K562 (cell line): ENCODE measurements at regions not wholly inside any gene's neighbourhood (a gene's known extent, or its start where the extent isn't known, plus 50 kb on each side); places are given as distances from the start of the nearest gene placed in this dataset.

Experiments used
- CEBPZ ChIP-seq: fragments of 150-350 bp; IDR thresholded peaks from 2 replicates; pipeline ENCODE4 v1.6.1; 2014; ENCODE audit warnings: low read depth, mild to moderate bottlenecking, low read length, borderline replicate concordance
- CTBP1 ChIP-seq: fragments of 450-650 bp; IDR thresholded peaks from 2 replicates; pipeline ENCODE4 v1.6.1; 2016; ENCODE audit warnings: borderline replicate concordance
- EZH2 ChIP-seq: IDR thresholded peaks from 2 replicates; pipeline ENCODE4 v1.6.1; 2012; ENCODE audit warnings: low read depth, mild to moderate bottlenecking, inconsistent platforms, low read length, borderline replicate concordance
- HDAC1 ChIP-seq, 2 experiments: fragments of 450-650 bp; IDR thresholded peaks; 2 replicates each; pipeline ENCODE4 v1.6.1; 2016 to 2017; ENCODE audit warnings: inconsistent platforms in 1 of 2, mild to moderate bottlenecking in 1 of 2, moderate library complexity in 1 of 2
- HDAC6 ChIP-seq: IDR thresholded peaks from 2 replicates; pipeline ENCODE4 v1.6.1; 2012; ENCODE audit warnings: low read depth, mild to moderate bottlenecking, control low read depth, inconsistent platforms, low read length, moderate library complexity
- PATZ1 ChIP-seq: fragments of 250-450 bp; sonication (Bioruptor Pico); IDR thresholded peaks from 2 replicates; pipeline ENCODE4 v1.5.0; 2020; ENCODE audit warnings: mild to moderate bottlenecking, borderline replicate concordance
- POLR2AphosphoS5 ChIP-seq: IDR thresholded peaks from 2 replicates; pipeline ENCODE4 v1.6.1; 2011; ENCODE audit warnings: mild to moderate bottlenecking, low read depth, low read length, moderate library complexity; ENCODE audit not compliant: control insufficient read depth, insufficient read depth
- U2AF1 ChIP-seq: fragments of 200-400 bp; formaldehyde crosslinking; optimal IDR thresholded peaks from 2 replicates; pipeline ENCODE3; 2017; ENCODE audit warnings: mild to moderate bottlenecking, low read depth, low read length, moderate library complexity
- ZC3H11A ChIP-seq: IDR thresholded peaks from 2 replicates; pipeline ENCODE4 v1.6.1; 2012; ENCODE audit warnings: low read depth, low read length, improper control_type of control experiment
- ZNF408 ChIP-seq: fragments of 250-450 bp; sonication (Bioruptor Pico); IDR thresholded peaks from 2 replicates; pipeline ENCODE4 v1.4.0; 2020; ENCODE audit warnings: low read depth, mild to moderate bottlenecking, moderate library complexity
- TF ChIP-seq, protein P1 (sequence below): conservative IDR thresholded peaks from 2 replicates; pipeline ENCODE4 v1.6.1; 2011; ENCODE audit warnings: low read depth, mild to moderate bottlenecking, low read length; ENCODE audit not compliant: control insufficient read depth

DNA sequence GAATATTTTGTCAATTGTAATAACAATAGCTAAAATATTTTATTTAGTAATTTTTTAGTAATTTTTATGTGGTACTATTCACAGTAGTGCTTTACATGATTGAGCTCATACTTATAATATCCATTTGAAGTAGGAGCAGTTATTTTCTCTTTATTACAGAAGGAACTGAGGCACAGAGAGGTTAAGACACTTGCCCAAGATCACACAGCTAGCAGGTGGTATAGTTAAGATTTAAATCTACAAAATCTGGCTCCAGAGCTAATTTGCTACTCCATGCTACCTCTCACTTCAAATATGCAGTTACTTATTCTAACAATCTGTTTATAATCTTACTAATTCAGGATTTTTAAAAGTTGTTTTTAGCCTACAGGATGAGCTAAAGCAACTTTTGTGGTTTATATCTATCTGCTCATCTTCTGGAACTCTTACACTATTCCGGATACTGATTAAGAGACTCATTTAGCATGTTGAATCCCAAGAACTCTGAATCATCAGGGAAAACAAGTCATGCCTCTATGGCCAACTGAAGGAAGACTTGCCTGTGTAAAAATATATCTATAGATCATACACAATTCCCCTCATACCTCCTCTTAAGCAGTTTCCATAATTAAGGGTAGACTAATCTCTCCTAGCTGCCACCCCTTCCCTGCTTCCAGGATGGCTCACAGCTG is 324.2 kb downstream of the UBE3D start:
- TF ChIP-seq CEBPZ (no peak), HDAC6 (no peak), ZNF408 (CRISPR knock-in tag) (no peak), EZH2 (no peak), ZC3H11A (no peak), CTBP1 (no peak), POLR2AphosphoS5 (no peak), U2AF1 (no peak), HDAC1 (IDR thresholded peaks at IDR 0.05) (no peak), PATZ1 (CRISPR knock-in tag) (no peak)
- TF ChIP-seq, protein P1, sequence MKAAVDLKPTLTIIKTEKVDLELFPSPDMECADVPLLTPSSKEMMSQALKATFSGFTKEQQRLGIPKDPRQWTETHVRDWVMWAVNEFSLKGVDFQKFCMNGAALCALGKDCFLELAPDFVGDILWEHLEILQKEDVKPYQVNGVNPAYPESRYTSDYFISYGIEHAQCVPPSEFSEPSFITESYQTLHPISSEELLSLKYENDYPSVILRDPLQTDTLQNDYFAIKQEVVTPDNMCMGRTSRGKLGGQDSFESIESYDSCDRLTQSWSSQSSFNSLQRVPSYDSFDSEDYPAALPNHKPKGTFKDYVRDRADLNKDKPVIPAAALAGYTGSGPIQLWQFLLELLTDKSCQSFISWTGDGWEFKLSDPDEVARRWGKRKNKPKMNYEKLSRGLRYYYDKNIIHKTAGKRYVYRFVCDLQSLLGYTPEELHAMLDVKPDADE = no peak
